ENCODE measurements at regions not wholly inside any gene's neighbourhood (a gene's known extent, or its start where the extent isn't known, plus 50 kb on each side); places are given as distances from the start of the nearest gene placed in this dataset.

- 81% methylated on average over 4 of the region's 4 CpGs for WGBS
- no peaks in the 10 kb centered on the region for H3K36me3 ChIP-seq
- H3K4me1 ChIP-seq (replicated peaks) = no peaks in the 10 kb centered on the region
- TF ChIP-seq CTCF (IDR thresholded peaks at IDR 0.05) (no peak), POLR2A (IDR thresholded peaks at IDR 0.05) (no peak), POLR2AphosphoS5 (IDR thresholded peaks at IDR 0.05) (no peak)
- no peaks in the 10 kb centered on the region for H3K9me3 ChIP-seq
- H3K4me3 ChIP-seq = no peak overlapping the region
- intact Hi-C loops (cut with DNase I) = no loop called here
- H3K27me3 ChIP-seq (replicated peaks; ENCODE audit: insufficient read depth) = no peaks in the 10 kb centered on the region
- H3K27ac ChIP-seq = no peak overlapping the region
- no peak for DNase-seq (ENCODE audit: low spot score)
Observed at GRCh38 chrX:4800756-4801155, 1087.3 kb upstream of the PRKX start.

- no peaks in the 10 kb centered on the region for H3K36me3 ChIP-seq
- H3K27me3 ChIP-seq (replicated peaks; ENCODE audit: insufficient read depth) = no peaks in the 10 kb centered on the region
- DNase-seq (ENCODE audit: low spot score) = no peak
- TF ChIP-seq CTCF (IDR thresholded peaks at IDR 0.05) (no peak), POLR2A (IDR thresholded peaks at IDR 0.05) (no peak), POLR2AphosphoS5 (IDR thresholded peaks at IDR 0.05) (no peak)
- no peaks in the 10 kb centered on the region for H3K9me3 ChIP-seq
- H3K4me3 ChIP-seq = no peak overlapping the region
- intact Hi-C loops (cut with DNase I) = no loop called here
- no peaks in the 10 kb centered on the region for H3K4me1 ChIP-seq (replicated peaks)
- no peak overlapping the region for H3K27ac ChIP-seq
- WGBS = 89% methylated on average over 1 of the region's 1 CpG
Observed at GRCh38 chrX:4787971-4788370, 1074.5 kb upstream of the PRKX start.

- Histone ChIP-seq H3K4me3 (no peak overlapping the region), H3K27ac (no peak overlapping the region), H3K27me3 (replicated peaks; ENCODE audit: insufficient read depth) (no peaks in the 10 kb centered on the region), H3K9me3 (no peaks in the 10 kb centered on the region), H3K36me3 (no peaks in the 10 kb centered on the region), H3K4me1 (replicated peaks) (no peaks in the 10 kb centered on the region)
- intact Hi-C loops (cut with DNase I) = no loop called here
- TF ChIP-seq POLR2AphosphoS5 (IDR thresholded peaks at IDR 0.05) (no peak), POLR2A (IDR thresholded peaks at IDR 0.05) (no peak)
- DNase-seq (ENCODE audit: low spot score) = no peak
- WGBS = 88% methylated on average over 2 of the region's 2 CpGs
Observed at GRCh38 chrX:4764888-4765287, 1051.4 kb upstream of the PRKX start.

- WGBS = 93% methylated on average over 3 of the region's 3 CpGs
- no peaks in the 10 kb centered on the region for H3K36me3 ChIP-seq
Observed at GRCh38 chrX:4762196-4762595, 1048.7 kb upstream of the PRKX start.

GRCh38 chrX:4754878-4755604 is 1041.6 kb upstream of the PRKX start:
- WGBS = 78% methylated on average over 8 of the region's 8 CpGs
- no peaks in the 10 kb centered on the region for H3K27me3 ChIP-seq (replicated peaks; ENCODE audit: insufficient read depth)
- intact Hi-C loops (cut with DNase I) = no loop called here
- H3K4me3 ChIP-seq = no peak overlapping the region
- no peak overlapping the region for H3K27ac ChIP-seq
- TF ChIP-seq POLR2A (IDR thresholded peaks at IDR 0.05) (no peak), POLR2AphosphoS5 (IDR thresholded peaks at IDR 0.05) (no peak), CTCF (IDR thresholded peaks at IDR 0.05) (no peak)
- H3K9me3 ChIP-seq = no peaks in the 10 kb centered on the region
- DNase-seq (ENCODE audit: low spot score) = no peak
- no peaks in the 10 kb centered on the region for H3K36me3 ChIP-seq
- no peaks in the 10 kb centered on the region for H3K4me1 ChIP-seq (replicated peaks)

More at GRCh38 chrX:4762196-4762595, 1048.7 kb upstream of the PRKX start:
- Histone ChIP-seq H3K4me3 (no peak overlapping the region), H3K27me3 (replicated peaks; ENCODE audit: insufficient read depth) (no peaks in the 10 kb centered on the region), H3K4me1 (replicated peaks) (no peaks in the 10 kb centered on the region), H3K9me3 (no peaks in the 10 kb centered on the region), H3K27ac (no peak overlapping the region)
- TF ChIP-seq CTCF (IDR thresholded peaks at IDR 0.05) = no peak
- TF ChIP-seq POLR2A (IDR thresholded peaks at IDR 0.05) = no peak
- TF ChIP-seq POLR2AphosphoS5 (IDR thresholded peaks at IDR 0.05) = no peak
- DNase-seq (ENCODE audit: low spot score) = no peak
- intact Hi-C loops (cut with DNase I) = no loop called here
